T-helper 1 cell treated with Interleukin-12 subunit alpha and Interleukin-12 subunit beta and Interleukin-4 antibody, amounts not matched to agents 30 μg/mL and 1 μg/mL, for 36 hours (primary cell): ENCODE measurements at regions not wholly inside any gene's neighbourhood (a gene's known extent, or its start where the extent isn't known, plus 50 kb on each side); places are given as distances from the start of the nearest gene placed in this dataset.
"Not testable (repeated sequence)": the region's sequence is repeated elsewhere in the genome, so short reads cannot be mapped to it uniquely, and the experiment has no call there.

Source experiments
- H3K27ac Mint-ChIP-seq: one replicate; pipeline ENCODE4 v1.8.0; 2021; ENCODE audit warnings: mild to moderate bottlenecking, mixed read lengths
- H3K27me3 Mint-ChIP-seq: one replicate; pipeline ENCODE4 v1.8.0; 2021; ENCODE audit warnings: low read depth, mixed read lengths
- H3K36me3 Mint-ChIP-seq: one replicate; pipeline ENCODE4 v1.8.0; 2021; ENCODE audit warnings: low read depth, mixed read lengths
- H3K4me1 Mint-ChIP-seq: one replicate; pipeline ENCODE4 v1.8.0; 2021; ENCODE audit warnings: low read depth, mixed read lengths
- H3K4me3 Mint-ChIP-seq: one replicate; pipeline ENCODE4 v1.8.0; 2021; ENCODE audit warnings: mild to moderate bottlenecking, moderate library complexity, mixed read lengths
- H3K9me3 Mint-ChIP-seq: one replicate; pipeline ENCODE4 v1.8.0; 2021; ENCODE audit warnings: mixed read lengths

DNA sequence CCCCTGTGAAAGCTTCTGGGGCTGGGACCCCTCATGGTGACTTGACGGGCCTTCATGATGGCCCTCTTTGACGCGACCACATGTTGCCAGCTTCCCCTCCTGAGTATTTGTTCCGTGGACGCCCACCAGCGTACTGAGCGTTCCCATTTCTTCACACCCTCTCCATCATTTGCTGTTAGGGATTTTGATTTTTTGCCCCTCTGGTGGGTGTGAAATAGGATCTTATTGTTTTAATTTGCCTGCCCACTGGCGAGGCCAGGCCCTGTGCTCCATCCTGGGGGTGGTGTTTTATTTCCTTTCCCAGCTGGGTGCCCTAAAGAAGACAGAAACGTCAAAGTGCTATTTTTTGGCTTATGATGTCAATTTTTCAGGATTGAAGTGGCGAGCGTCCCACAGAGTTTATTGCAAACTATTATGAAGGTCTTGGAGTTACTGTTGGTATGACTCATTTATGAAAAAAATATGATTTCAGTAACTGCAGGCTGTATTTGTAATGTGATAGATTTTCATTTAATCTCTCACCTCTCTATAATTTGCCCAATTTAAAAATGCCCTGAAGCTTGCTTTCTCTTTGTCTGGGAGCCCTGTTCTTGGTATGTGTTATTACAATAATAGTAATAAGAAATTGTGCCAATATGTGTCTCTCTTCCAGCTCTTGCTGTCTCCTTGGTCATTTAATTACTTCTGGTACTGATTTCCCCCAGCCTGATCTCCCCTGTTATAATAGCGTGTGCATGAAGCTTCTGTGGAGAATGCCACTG lies 99.6 kb downstream of the SLC25A47 start:
- Mint-ChIP-seq H3K27me3 (no peaks in the 10 kb centered on the region), H3K9me3 (no peaks in the 10 kb centered on the region), H3K27ac (no peak overlapping the region)

DNA sequence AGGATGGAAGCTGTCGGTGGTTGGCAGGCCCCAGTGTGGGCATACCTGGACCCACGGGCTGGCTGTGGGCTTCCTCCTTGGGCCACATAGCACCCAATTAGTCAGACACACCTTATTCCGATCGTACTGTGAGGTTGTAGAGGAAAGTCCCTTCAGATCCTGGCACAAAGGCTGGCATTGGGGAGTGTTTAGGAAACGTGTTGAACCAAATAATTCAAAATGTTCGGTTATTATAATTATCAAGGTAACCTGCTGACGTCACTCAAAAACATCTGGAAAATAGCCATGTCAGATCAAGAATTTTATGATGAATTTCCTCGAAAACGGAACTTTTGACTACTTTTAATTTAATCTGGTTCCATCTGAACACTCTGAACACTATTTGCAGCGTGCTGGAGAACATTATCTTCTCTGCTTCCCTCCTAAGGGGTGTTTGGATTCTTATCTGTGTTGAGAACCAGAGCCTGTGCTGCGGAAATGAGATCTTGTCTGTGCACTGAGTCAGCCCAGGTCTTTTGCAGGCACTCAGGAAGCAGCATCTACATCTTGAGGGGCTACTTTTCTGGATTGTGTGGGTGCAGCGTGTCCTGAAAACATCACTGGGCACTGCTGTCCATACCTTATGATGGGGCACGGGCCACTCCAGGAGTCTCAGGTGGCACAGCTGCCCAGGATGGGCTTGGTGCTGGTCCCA lies 100.3 kb downstream of the SLC25A47 start:
- Mint-ChIP-seq H3K36me3 (no peaks in the 10 kb centered on the region), H3K9me3 (no peaks in the 10 kb centered on the region), H3K27me3 (no peaks in the 10 kb centered on the region), H3K4me3 (no peak overlapping the region), H3K27ac (no peak overlapping the region), H3K4me1 (peaks cover 8% of the 10 kb centered on the region)

More for the DNA sequence above, 99.6 kb downstream of the SLC25A47 start:
- no peaks in the 10 kb centered on the region for H3K36me3 Mint-ChIP-seq
- no peak overlapping the region for H3K4me3 Mint-ChIP-seq
- H3K4me1 Mint-ChIP-seq: peaks cover 8% of the 10 kb centered on the region

DNA sequence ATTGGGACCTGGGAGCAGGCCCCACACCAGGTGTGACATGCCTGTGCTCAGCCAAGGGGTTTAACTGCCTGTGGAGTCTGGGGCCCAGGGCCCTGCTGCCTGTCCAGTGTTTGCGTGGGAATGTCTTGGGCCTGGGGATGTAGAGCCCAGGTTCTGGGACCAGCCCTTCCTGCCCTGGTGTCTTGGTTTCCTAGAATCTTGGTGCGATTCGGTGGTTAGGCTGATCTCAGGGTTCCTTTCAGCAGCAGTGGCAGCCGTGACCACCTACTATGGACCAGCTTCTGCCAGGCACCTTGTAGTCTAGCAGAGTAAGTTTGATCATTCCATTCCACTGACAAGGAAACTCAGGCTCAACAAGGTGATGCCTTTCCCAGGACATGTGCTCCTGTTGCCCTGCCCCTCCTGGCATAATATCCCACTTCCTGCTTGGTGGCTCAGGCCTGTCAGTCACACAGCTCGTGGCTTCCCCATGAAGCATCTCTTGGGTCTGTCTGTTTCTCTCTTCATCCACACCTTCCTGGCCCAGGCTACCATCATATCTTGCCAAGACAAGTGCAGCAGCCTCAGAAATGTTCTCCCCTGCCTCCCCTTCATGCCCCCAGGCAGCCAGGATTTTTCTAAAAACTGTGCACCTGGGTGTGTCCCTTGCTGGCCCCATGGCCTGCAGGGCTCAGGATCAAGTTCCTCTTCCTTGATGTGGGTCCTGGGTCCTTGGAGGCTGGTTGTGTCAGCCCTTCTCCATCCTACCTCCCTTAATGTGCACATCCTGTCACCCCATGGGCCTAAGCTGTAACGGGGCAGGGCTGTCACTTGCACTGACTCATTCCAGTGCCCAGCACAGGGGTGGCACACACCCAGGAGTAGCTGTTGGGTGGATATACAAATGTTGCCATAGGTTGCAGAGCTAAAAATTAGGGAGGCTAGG lies 101.6 kb downstream of the SLC25A47 start:
- no peaks in the 10 kb centered on the region for H3K9me3 Mint-ChIP-seq
- no peak overlapping the region for H3K4me3 Mint-ChIP-seq
- H3K36me3 Mint-ChIP-seq: no peaks in the 10 kb centered on the region
- H3K4me1 Mint-ChIP-seq: peaks cover 8% of the 10 kb centered on the region
- H3K27ac Mint-ChIP-seq: peak overlapping the region; percentile 58
- no peaks in the 10 kb centered on the region for H3K27me3 Mint-ChIP-seq

DNA sequence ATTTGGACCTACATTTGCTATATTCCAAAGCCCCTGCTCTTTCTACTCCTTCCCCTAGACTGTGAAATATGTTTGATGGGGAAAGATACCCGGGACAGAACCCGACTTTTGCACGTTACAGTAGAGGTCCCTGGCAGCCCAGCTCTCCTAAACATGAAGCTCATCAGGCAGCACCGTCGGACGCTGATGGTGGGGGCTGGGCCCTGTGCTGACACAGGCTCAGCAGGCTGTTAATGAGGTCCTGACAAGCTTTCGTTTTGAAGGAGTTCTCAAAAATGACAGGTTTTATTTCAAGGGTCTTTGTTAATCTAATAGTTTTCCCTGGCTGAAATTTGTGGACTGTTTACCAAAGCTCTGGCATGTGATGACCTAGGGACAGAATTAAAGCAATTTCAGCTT lies 102.3 kb downstream of the SLC25A47 start:
- Mint-ChIP-seq H3K27me3 (no peaks in the 10 kb centered on the region), H3K36me3 (no peaks in the 10 kb centered on the region), H3K27ac (no peak overlapping the region), H3K9me3 (no peaks in the 10 kb centered on the region), H3K4me3 (no peak overlapping the region), H3K4me1 (peaks cover 8% of the 10 kb centered on the region)

DNA sequence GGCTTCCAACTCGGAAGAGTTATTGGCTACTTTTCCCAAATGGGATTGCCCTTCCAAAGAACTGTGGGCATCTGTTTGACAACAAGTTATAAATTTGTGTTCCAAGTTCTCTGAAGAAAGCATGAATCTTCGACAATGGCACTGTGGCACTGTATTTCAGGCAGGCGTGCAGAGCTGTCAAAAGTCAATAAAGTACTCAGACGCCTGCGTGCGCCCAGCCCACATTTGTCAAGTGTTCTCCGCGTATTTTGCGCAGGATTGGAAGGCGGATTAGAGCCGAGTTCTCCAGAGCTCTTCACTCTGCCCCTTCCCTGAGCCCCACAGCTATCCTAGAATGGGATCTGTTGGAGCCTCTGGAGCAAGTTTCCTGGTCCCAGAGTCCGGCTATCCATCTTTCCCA lies 103.2 kb downstream of the SLC25A47 start:
- Mint-ChIP-seq H3K4me3 (no peak overlapping the region), H3K27me3 (no peaks in the 10 kb centered on the region), H3K4me1 (peaks cover 8% of the 10 kb centered on the region), H3K27ac (no peak overlapping the region), H3K36me3 (no peaks in the 10 kb centered on the region), H3K9me3 (no peaks in the 10 kb centered on the region)

DNA sequence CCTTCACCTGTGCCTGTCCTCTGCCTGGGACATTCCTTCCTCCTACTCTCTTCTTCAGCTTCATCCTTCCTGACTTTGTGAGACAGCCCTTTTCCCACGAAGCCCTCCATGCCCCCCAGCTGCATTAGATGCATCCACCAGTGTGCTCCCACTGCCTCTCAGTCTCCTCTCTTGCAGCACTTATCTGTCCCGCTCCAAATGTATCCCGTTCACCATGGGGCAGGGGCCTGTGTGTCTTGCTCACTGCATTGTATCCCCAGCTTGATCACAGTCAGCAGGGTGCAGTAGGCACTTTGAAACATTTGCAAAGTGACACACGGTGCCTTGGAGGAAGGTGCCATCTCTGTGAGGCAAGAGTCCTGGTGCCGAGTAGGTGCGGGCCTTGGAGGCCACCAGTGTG lies 104.0 kb downstream of the SLC25A47 start:
- Mint-ChIP-seq H3K36me3 (no peaks in the 10 kb centered on the region), H3K27me3 (no peaks in the 10 kb centered on the region), H3K9me3 (no peaks in the 10 kb centered on the region), H3K4me1 (peaks cover 6% of the 10 kb centered on the region), H3K27ac (no peak overlapping the region), H3K4me3 (no peak overlapping the region)

DNA sequence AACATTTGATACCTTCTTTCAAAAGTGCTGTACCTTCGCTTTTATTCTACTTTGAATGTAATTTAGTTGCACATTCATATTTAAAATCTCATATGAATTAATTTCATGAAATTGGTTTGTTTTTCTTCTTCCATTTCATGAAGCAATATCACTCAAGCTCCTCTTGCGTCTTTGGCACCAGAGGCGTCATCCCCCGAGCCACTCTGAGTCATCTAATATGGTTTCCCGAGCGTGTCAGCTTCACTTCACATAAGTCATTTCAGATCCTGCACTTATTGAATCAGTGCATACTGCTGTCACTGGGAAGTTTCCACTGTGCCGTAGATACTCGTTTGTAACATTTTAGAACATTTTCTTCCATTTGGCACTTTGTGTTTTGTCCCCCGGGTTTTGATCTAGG lies 105.6 kb downstream of the SLC25A47 start:
- Mint-ChIP-seq H3K9me3 (no peaks in the 10 kb centered on the region), H3K4me1 (peaks cover 6% of the 10 kb centered on the region), H3K27ac (no peak overlapping the region), H3K4me3 (no peak overlapping the region), H3K36me3 (no peaks in the 10 kb centered on the region), H3K27me3 (no peaks in the 10 kb centered on the region)

DNA sequence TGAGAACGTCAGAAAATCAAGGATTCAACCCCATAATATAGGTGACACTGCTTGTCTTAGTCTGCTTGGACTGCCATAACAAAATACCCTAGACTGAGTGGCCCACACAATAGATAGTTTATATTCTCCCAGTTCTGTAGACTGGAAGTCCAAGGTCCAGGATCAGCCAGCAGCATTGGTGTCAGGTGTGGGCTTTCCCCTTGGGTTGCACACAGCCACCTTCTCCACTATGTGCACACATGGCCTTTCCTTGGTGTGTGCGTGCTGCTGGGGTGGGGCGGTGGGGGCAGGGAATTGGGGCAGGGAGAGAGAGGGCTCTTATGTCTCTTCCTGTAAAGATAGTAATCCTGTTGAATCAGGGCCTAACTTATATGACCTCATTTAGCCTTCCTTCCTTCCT lies 106.4 kb downstream of the SLC25A47 start:
- Mint-ChIP-seq H3K4me1 (peaks cover 8% of the 10 kb centered on the region), H3K36me3 (no peaks in the 10 kb centered on the region), H3K4me3 (no peak overlapping the region), H3K27me3 (no peaks in the 10 kb centered on the region), H3K27ac (no peak overlapping the region), H3K9me3 (no peaks in the 10 kb centered on the region)

DNA sequence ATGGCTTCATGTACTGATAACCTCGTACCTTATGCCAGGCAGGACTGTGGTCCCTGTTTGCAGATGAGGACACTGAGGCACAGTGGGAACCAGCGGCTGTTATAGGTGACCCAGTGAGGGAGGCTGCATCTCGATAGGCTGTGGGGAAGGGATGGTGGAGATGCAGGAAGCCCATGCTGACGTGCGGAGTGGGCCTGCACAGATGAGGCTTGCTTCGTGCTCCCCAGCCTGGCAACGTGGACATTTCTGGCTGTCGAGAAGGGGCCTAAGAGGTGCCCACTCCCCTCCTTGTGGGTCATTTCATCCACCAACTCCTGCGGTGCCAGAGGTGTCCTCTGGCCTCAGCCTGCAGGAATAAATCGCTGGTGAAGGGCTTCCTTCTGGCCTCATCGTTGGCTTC lies 107.4 kb downstream of the SLC25A47 start:
- peaks cover 2% of the 10 kb centered on the region for H3K4me1 Mint-ChIP-seq
- no peaks in the 10 kb centered on the region for H3K9me3 Mint-ChIP-seq
- H3K4me3 Mint-ChIP-seq: no peak overlapping the region
- no peaks in the 10 kb centered on the region for H3K27me3 Mint-ChIP-seq
- no peaks in the 10 kb centered on the region for H3K36me3 Mint-ChIP-seq
- no peak overlapping the region for H3K27ac Mint-ChIP-seq

DNA sequence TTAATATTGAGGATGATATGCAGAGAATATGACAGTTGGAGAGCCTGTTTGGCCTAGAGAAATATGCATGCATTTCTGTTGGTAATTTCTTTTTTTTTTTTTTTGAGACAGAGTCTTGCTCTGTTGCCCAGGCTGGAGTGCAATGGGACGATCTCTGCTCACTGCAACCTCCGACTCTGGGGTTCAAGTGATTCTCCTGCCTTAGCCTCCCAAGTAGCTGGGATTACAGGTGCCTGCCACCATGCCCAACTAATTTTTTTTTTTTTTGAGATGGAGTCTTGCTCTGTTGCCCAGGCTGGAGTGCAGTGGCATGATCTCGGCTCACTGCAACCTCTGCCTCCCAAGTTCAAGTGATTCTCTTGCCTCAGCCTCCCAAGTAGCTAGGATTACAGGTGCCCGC lies 108.3 kb downstream of the SLC25A47 start:
- H3K27me3 Mint-ChIP-seq, H3K27ac Mint-ChIP-seq, H3K4me1 Mint-ChIP-seq, H3K36me3 Mint-ChIP-seq, H3K9me3 Mint-ChIP-seq, H3K4me3 Mint-ChIP-seq: not testable (repeated sequence)

DNA sequence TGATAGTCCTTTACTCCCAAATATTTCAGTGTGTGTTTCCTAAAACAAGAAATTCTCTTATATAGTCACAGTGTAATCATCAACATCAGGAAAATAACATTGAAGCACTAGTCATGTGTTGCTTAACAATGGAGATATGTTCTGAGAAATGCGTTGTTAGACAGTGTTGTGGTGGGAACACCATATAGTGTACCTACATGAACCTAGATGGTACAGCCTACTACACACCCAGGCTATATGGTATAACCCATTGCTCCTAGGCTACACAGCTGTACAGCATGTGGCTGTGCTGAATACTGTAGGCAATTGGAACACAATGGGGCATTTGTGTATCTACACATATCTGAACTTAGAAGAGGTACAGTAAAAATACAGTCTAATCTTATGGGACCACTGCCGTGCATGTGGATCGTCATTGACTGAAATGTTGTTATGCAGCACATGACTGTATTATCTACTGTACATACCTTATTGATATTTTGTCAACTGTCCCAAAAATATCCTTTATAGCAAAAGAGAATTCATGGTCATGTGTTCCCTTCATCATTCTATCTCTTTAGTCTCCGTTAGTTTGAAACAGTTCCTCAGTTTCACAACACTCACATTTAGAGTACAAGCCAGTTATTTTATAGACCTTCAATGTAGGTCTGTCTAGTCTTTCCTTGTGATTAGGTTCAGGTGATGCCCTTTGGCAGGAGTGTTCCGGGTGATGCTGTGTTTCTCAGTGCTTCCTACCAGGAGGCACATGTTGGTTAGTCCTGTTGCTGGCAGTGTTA lies 109.7 kb downstream of the SLC25A47 start:
- H3K27ac Mint-ChIP-seq: no peak overlapping the region
- no peaks in the 10 kb centered on the region for H3K27me3 Mint-ChIP-seq
- H3K9me3 Mint-ChIP-seq: no peaks in the 10 kb centered on the region
- H3K4me1 Mint-ChIP-seq: peaks cover 2% of the 10 kb centered on the region
- no peak overlapping the region for H3K4me3 Mint-ChIP-seq
- no peaks in the 10 kb centered on the region for H3K36me3 Mint-ChIP-seq

DNA sequence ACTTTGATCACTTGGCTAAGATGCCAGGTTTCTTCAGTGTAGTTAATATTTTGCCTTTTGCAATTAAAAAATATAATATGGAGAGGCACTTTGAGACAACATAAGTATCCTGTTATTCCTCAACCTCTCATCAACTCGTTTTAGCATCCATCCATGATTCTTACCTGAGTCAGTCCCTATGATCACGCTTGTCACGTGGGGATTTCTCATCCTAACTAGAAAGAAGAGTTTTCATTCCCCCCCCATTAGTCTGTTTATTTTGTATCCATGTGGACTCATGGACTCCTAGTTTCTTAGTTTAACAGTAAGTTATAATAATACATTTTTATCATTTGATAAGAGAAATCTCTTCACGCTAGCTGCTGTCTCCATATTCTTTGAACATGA lies 110.3 kb downstream of the SLC25A47 start:
- H3K4me3 Mint-ChIP-seq: no peak overlapping the region
- peaks cover 2% of the 10 kb centered on the region for H3K4me1 Mint-ChIP-seq
- H3K27me3 Mint-ChIP-seq: no peaks in the 10 kb centered on the region
- no peaks in the 10 kb centered on the region for H3K9me3 Mint-ChIP-seq
- H3K27ac Mint-ChIP-seq: no peak overlapping the region
- H3K36me3 Mint-ChIP-seq: no peaks in the 10 kb centered on the region

DNA sequence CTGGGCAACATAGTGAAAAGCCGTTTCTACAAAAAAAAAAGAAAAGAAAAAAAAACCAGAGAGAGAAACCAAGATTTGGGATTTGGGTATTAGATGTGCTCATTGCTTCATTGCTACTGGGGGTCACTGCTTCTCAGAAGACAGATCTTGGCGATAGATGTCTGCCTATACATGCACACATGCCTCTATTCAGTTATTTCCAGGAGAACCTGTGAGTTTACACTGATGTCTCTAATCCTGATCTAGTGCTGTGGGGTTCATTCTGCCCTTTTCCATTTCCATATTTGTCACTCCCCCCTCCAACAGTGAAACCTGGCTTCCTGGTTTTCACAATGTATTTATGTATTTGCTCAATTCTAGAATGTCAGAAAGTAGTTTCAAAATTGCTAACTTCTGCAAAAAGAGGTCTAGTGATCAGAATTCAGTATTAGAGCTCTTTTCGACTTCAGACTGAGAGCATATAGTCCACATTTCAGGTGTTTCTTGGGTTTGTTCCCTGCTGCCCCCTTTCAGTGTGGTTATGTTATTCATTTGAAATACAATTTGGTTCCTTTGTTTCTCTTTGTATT lies 111.0 kb downstream of the SLC25A47 start:
- no peak overlapping the region for H3K27ac Mint-ChIP-seq
- no peak overlapping the region for H3K4me3 Mint-ChIP-seq
- H3K9me3 Mint-ChIP-seq: no peaks in the 10 kb centered on the region
- H3K27me3 Mint-ChIP-seq: no peaks in the 10 kb centered on the region
- H3K36me3 Mint-ChIP-seq: no peaks in the 10 kb centered on the region
- peaks cover 2% of the 10 kb centered on the region for H3K4me1 Mint-ChIP-seq

DNA sequence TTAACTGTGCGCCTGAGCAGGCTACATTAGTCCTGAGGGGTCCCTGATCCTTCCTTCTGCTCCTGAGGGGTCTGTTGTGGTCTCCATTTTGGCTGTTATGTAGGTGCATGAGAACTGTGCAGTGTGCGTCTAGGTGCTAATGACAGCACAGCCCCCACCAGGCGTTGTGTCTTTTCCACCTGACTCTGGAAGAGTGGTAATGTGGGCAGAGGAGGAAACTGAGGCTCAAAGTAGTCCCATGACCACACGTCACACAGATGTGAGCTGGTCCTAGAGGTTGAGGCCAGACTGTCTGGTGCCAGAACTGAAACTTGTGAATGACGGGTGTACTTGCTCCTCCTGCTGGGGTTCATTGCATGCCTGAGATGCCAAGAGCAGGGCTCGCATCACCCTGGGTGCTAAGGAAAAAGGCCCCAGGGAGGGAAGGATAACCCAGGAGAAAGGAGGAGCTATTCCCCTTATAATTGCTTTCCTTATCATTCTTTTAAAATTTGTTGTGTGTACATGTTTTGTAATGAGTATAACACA lies 111.8 kb downstream of the SLC25A47 start:
- Mint-ChIP-seq H3K27me3 (no peaks in the 10 kb centered on the region), H3K4me1 (peaks cover 2% of the 10 kb centered on the region), H3K36me3 (no peaks in the 10 kb centered on the region), H3K9me3 (no peaks in the 10 kb centered on the region), H3K4me3 (no peak overlapping the region), H3K27ac (no peak overlapping the region)
